Jurkat, Clone E6-1 (cell line): ENCODE measurements at regions not wholly inside any gene's neighbourhood (a gene's known extent, or its start where the extent isn't known, plus 50 kb on each side); places are given as distances from the start of the nearest gene placed in this dataset.

Experiments
- DNase-seq: peaks from one replicate; pipeline ENCODE4 v3.0.0-alpha.2; 2011; ENCODE audit warnings: low read depth, low spot score
- H3K4me3 ChIP-seq: 2 replicates; pipeline ENCODE4 v1.5.1; 2011; ENCODE audit warnings: mild to moderate bottlenecking, low read length, control low read depth, moderate library complexity

DNA sequence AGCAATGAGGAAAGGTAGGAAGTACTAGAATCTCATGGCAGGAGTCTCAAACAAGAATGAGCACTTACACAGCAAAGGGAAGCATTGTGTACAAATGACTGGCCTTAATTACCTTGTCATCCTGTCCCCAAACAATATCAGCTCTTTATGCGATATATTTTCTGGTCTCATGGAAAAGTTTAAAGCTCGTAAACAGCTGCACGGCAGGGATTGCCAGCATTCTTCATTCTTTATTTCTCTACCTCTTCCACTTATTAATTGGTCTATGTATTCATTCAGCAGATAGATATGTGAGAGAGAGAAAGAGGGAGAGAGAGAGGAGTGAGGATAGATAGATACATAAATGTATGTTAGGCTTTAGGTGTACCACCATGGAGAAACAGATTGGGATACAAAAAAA is 155.8 kb upstream of the FAT4 start:
- DNase-seq: no peak
- H3K4me3 ChIP-seq: no peak overlapping the region

DNA sequence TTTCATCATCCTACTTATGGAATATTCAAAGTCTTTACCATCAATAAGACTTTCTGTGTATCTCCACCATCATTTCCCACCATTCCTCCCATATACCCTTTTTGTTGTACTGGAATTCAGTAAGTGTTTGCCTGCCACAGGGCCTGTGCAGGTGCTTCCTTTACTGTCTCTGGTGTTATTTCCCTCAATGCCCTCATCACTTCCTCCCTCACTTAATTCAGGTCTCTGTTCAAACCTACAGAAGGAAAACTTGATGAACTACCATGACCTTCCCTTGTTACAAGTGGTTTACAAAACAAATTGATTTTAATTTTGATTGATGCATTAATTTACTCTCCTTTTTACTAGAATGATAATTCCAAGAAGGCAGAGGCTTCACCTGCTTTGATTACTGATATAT is 159.5 kb upstream of the FAT4 start:
- no peak for DNase-seq
- no peak overlapping the region for H3K4me3 ChIP-seq

DNA sequence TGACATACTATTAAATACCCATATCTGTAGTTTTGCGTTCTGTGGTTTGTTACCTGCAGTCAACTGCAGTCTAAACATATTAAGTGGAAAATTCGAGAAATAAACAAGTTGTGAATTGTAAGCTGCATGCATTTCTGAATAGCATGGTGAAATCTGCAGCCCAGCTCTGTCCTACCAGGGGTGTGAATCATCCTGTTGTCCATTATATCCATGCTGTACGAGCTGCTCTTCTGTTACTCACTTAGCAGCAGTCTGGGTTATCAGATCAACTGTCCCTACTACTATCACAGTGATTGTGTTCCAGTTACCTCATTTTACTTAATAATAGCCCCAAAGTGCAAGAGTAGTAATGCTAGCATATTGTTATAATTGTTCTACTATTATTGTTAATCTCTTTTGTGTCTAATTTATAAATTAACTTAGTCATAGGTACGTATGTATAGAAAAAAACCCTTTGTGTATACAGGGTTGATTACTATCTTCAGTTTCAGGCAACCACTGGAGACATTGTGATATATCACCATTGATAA is 173.7 kb upstream of the FAT4 start:
- DNase-seq: no peak
- no peak overlapping the region for H3K4me3 ChIP-seq

DNA sequence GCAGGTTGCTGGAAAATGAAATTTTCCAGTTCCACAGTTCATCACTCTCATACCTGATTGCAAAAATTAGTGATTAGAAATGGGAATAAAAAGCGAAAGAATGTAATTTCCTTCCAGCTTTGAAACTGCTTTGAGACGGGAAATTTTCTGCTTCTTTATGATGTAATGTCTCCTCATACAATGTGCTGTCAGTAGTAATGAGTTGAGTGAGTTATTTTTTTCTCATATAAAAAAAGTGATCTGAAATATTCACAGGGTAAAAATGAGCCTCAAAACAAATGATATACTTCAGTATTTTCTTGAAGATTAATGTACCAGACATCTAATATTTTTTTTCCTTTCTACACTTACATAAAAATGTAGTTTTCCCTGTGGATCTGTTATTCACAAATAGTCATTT is 179.1 kb upstream of the FAT4 start:
- DNase-seq: no peak
- no peak overlapping the region for H3K4me3 ChIP-seq

DNA sequence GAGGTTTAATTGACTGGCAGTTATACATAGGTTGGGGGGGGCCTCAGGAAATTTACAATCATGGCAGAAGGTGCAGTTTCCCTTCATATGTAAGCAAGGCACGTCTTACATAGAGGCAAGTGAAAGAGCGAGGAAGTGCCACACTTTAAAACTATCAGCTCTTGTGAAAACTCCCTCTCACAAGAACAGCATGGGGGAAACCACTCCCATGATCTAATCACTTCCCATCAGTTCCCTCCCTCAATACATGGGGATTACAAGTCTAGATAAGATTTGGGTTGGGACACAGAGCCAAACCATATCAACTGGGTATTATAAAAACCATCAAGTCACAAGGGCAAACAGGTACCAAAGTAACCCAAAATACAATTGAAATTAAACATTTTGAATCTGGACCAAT is 182.0 kb upstream of the FAT4 start:
- no peak for DNase-seq
- no peak overlapping the region for H3K4me3 ChIP-seq

DNA sequence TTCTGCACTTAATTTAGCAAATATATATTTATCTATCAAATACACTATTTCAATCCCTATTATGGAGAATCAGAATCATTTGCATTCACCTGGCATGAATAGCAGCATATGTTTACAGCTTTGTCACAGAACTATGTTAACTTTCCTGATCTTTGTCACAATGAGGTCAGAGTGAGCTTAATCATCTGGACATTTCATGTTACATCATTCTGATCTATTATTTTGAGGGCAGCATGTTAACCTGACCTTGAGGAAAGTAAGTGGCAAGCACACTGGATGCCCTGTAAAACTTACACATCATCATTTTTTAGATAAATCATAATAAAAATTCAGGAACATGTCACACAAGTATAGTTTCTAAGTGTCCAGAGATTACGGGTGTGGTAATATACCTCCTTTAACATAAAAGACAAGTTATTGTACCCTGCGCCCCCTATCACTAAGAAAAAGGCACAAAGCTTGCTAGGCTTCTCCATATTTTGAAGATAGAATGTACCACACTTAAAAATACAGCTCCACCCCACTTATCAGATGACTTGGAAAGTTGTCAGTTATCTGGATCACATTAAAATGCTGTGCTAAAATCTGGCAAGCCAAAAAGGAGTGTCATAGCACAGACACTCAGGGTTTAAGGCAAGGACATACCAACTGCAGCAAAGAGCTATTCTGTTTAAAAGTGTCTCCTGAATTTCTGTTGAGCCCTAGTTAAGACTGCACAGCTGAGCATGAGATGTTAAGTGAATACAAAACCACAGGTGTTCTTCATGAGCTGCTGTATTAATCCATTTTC is 182.7 kb upstream of the FAT4 start:
- DNase-seq: no peak
- H3K4me3 ChIP-seq: no peak overlapping the region

DNA sequence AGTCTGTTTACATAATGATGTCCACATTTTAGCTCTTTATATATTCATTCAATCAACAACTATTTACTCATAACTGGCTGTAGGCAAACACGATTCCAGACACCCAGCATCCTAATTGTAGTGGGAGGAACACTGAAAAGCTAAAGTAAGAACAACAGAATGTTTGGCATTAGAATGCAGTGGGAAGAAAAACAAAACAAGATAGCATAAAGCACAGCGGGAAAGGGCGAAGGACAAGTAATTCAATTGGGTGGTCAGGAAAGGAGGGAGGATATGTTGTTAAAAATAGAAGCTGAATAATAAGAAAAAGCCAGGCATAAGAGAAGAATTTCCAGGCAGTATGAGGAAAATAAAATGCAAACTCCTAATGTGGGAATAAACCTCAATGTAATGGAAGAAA is 189.5 kb upstream of the FAT4 start:
- no peak overlapping the region for H3K4me3 ChIP-seq

DNA sequence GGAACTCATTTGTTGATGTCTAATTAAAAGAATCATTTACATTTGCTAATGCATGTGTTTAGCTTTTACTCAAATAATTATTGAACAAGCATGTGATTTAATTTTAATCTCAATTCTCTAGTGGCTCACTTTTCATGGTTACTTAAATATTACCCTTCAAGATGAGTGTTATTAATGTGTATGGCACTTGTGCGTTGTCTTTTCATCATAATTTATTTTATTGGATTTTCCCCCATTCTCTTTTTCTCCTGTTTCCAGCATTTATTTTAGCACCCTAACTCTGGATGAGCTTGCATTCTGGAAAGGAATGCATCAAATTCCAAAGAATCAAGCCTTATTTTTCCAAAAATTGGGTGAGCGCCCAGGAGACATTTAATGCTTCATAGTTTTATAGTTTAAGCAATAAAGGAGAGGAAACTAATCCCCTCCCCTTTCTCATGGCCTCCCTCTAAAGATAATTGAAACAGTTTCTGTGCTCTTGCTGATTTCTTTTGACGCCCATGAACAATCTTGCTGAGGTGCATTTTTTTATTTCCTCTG is 191.1 kb upstream of the FAT4 start:
- no peak for DNase-seq
- no peak overlapping the region for H3K4me3 ChIP-seq

More for the DNA sequence above, 189.5 kb upstream of the FAT4 start:
- DNase-seq: no peak

DNA sequence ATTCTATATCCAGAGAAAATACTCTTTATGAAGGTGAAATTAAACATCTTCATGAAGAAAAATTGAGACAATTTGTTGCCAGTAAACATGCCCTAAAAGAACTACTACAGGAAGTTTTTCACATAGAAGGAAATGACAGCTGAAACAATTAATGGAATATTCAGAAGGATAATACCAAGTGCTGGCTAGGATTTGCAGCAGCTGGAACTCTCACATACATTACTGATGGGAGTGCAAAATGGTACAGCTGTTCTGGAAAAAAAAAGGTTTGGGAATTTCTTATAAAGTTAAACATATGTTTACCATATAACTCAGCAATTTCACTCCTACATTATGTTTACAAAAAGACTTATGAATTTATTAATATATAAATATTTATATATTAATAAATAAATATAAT is 193.2 kb upstream of the FAT4 start:
- no peak for DNase-seq
- H3K4me3 ChIP-seq: no peak overlapping the region

DNA sequence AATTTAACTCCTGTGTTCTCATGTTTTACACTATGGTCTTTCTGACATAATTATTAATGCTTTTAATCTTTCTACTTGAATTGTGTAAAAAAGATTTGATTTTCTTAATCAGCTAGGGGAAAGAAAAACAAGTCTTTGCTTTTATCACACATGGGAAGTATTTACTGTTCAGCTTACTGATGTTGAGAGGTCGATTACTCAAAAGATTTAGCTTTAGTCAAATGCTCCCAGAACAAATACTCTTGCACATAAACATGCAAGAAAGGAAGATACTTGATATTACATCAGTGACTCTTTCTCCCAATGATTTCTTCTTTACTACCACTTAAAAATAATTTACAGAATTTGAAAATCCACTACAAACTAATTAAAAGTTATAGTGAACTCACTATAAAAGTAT is 198.3 kb upstream of the FAT4 start:
- no peak for DNase-seq
- no peak overlapping the region for H3K4me3 ChIP-seq

DNA sequence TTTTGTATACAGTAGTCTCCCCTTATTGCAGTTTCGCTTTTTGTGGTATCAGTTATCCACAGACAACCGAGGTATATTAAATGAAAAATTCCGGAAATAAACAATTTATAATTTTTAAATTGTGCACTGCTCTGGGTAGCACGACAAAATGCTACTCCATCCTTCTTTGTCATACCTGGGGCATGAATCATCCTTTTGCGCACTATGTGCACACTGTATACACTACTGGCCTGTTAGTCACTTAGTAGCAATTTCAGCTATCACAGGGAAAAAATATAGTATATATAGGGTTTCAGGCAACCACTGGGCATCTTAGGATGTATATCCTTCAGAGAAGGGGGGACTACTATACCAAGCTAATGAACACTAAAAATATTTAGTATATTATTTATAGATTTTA is 198.8 kb upstream of the FAT4 start:
- no peak for DNase-seq
- H3K4me3 ChIP-seq: no peak overlapping the region

DNA sequence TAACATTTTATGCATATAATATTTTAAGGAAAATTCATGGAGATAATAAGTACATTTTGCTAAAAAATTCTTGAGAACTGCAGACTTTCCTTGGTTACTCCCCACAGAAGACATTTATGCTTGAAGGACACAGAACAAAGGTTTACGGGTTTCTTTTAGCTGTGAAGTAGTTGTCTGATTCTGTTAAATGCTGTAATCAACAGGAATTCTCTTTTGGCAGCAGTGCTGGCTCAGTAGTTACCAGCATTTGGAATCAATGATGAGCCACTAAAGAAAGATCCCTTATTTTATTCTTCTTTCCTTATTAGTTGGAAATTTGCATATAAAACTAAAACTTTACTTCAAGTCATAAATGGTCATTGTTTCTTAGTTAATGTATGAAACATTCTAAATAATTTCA is 199.3 kb upstream of the FAT4 start:
- no peak overlapping the region for H3K4me3 ChIP-seq
- DNase-seq: no peak

DNA sequence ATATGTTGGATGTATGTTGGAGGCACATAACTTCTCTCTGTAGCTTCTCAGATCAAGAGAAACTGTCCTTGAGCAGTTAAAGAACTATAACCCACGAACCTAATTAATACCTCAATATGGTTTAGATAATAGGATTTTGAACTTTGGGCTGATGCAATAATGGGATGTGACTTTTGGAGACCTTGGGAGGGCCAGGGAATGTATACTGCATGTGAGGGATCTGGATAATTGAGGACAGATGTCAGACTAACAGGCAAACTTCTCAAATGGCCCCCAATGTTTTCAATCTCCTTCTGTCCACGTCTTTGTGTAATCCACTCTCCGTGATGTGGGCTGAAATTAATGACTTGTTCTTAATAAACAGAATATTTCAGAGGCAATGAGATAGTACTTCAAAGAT is 202.2 kb upstream of the FAT4 start:
- H3K4me3 ChIP-seq: no peak overlapping the region
- DNase-seq: no peak

DNA sequence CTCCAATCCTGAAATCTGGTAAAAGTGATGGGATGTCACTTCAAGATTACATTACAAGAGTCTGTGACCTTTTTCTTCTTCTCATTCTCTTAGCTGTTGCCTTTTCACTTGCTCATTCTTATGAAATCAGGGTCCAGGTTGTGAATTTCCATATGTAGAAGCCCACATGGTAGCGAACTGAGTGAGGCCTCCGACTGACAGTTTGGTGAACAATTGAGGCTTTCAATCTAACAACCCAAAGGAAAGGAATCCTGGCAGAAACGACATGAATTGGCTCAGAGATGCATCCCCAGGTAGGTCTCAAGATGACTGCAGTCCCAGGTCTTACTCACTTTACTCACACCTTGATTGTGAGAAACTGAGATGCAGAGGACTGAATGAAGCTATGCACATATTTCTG is 203.4 kb upstream of the FAT4 start:
- no peak for DNase-seq
- H3K4me3 ChIP-seq: no peak overlapping the region

DNA sequence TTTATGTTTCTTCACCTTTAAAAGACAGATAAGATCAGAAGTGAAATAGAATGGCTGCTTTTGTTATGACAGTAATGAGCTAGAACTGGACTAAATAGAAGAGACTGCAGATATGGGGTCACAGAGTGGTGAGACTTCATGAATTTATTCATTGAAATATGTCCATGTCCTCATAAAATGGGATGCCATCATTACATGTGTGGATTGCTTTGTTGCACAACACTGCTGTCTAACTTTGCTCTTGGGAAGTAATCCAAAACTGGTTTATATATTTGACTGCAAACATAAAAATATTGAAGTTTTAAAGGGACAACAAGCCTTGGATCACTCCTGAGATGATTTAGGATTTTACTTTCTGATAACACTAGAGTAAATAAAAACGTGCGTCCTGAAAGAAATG is 209.2 kb upstream of the FAT4 start:
- no peak overlapping the region for H3K4me3 ChIP-seq
- DNase-seq: no peak

DNA sequence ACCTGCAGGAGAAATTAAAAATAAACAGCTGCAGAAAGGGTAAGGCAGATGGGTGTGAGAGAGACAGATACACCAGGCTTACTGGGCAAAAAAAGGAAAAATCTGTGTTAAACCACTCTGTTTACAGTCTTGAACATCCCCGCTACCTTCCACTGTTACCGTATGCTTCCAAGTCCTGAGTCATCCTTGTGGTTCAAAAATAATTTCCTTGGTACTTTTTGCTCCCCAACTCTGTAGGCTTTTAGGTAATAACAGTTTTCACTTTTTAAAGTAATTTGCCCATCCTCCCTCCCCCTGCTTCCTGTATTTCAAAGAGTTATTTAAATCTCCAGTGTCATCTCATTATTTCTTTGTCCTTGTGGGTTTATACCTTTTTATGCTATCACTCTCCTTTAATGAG is 210.1 kb upstream of the FAT4 start:
- no peak overlapping the region for H3K4me3 ChIP-seq
- DNase-seq: no peak

DNA sequence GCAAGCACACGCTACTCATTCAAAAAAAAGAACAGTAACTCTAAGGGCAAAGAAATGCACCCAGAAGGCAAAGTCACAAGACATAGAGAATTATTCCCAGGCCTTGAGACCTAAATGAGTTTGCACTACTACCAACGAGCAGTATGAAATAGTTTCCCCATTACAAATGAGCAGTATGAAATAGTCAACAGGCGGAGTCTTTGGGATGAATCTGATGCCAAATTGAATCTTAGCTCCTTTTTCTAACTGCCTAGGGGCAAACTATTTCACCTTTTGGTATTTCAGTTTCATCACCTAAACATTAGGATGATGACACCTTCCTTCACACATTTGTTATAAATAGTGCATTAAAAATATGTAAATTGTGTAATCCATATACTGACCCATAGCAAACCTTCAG is 213.0 kb upstream of the FAT4 start:
- DNase-seq: no peak
- no peak overlapping the region for H3K4me3 ChIP-seq

DNA sequence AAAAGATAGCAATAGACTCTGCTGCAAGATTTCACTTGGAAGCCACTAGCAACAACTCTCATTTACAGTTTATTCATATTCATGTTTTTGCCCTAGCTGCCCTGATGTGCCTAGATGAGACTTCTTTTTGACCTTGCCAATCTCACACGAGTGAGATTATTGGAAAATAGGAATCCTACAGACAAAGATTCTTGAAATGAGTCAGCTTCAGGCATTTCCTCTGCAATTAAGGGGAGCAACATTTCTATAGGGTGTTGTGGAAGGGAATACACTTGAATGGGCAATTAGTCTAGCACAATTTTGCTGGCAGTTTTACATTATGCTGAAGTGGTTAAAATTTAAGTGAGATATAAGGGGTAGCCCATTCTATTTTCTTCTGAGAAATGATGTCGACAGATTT is 217.0 kb upstream of the FAT4 start:
- DNase-seq: no peak
- H3K4me3 ChIP-seq: no peak overlapping the region

DNA sequence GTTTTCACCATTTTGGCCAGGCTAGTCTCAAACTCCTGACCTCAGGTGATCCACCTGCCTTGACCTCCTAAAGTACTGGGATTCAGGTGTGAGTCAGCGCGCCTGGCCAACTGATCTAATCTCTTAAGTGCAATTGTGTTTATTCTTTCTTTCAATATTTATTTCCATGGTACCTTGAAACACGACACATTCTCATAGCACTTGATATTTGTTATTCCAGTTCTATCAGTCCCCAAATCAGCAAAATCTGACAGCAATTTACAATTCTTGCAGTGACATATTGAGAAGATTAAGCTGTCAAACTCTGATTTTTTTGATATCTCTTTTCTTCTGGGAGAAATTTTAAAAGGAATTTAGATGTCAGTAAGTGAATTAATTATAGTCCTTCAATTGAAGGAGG is 218.1 kb upstream of the FAT4 start:
- DNase-seq: no peak
- H3K4me3 ChIP-seq: no peak overlapping the region

DNA sequence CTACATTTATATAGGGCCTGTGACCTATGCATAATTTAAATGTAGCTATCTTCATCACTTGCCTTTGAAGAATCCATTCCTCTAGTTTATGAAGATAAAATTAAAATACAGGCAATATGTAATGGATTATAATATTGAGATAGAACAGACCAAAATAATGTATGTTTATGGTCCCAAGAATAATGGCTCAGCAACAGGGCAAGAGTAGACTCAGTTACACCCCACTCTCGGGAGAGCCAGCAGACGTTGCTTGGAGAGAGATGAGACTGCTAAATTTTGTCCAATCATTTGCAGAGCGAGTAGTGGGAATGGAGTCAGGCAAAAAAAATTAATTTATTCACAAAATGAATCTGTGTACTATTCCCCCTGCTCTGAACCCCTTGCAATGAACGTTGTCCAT is 223.2 kb upstream of the FAT4 start:
- no peak for DNase-seq
- H3K4me3 ChIP-seq: no peak overlapping the region

DNA sequence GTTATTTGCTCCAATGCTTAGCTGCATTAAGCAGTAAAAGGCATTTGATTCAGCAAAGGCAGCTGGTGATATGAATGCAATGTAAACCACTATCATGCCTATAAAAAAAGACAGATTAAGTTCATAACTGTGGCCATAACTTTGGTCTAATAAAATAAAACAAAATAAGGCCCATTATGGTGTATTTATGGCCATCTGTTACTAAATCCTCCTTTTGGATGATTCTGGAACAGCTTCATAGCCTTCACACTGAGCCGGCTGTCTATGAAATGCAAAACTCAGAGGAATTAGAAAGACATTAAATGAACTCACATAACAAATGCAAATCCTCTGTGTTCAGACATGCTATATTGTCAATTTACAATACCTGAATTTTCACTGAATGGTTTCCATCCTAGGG is 223.7 kb upstream of the FAT4 start:
- DNase-seq: no peak

More for the DNA sequence above, 223.7 kb upstream of the FAT4 start:
- no peak overlapping the region for H3K4me3 ChIP-seq
